AML-193 (cell line): ENCODE measurements at regions not wholly inside any gene's neighbourhood (a gene's known extent, or its start where the extent isn't known, plus 50 kb on each side); places are given as distances from the start of the nearest gene placed in this dataset.

Experiments used
- DNase-seq, 2 experiments: peaks; one replicate each; lab custom pipeline; 2025; lab: John Stamatoyannopoulos, UW

- DNase-seq = no peak
These were observed 176.9 kb upstream of the PRMT6 start for GRCh38 chr1:106879538-106879937.

GRCh38 chr1:106880226-106880625, 176.2 kb upstream of the PRMT6 start:
- no peak for DNase-seq

- no peak for DNase-seq
These were observed 173.3 kb upstream of the PRMT6 start for GRCh38 chr1:106883208-106883607.

- DNase-seq = no peak
These were observed 167.4 kb upstream of the PRMT6 start for GRCh38 chr1:106889059-106889458.

GRCh38 chr1:106889583-106889982, 166.9 kb upstream of the PRMT6 start:
- DNase-seq = no peak

GRCh38 chr1:106897976-106898375, 158.5 kb upstream of the PRMT6 start:
- no peak for DNase-seq

- DNase-seq = no peak
These were observed 156.8 kb upstream of the PRMT6 start for GRCh38 chr1:106899644-106900043.

- DNase-seq = no peak
These were observed 148.7 kb upstream of the PRMT6 start for GRCh38 chr1:106907795-106908194.

- DNase-seq = no peak
These were observed 147.8 kb upstream of the PRMT6 start for GRCh38 chr1:106908689-106909088.

- DNase-seq = no peak
These were observed 145.7 kb upstream of the PRMT6 start for GRCh38 chr1:106910798-106911197.

- DNase-seq = no peak
These were observed 144.3 kb upstream of the PRMT6 start for GRCh38 chr1:106912131-106912530.

- no peak for DNase-seq
These were observed 135.3 kb upstream of the PRMT6 start for GRCh38 chr1:106921186-106921585.

- no peak for DNase-seq
These were observed 132.1 kb upstream of the PRMT6 start for GRCh38 chr1:106924360-106924759.

- no peak for DNase-seq
These were observed 130.7 kb upstream of the PRMT6 start for GRCh38 chr1:106925750-106926149.

- DNase-seq = no peak
These were observed 129.5 kb upstream of the PRMT6 start for GRCh38 chr1:106926803-106927582.

GRCh38 chr1:106937104-106937503, 119.4 kb upstream of the PRMT6 start:
- no peak for DNase-seq

- no peak for DNase-seq
These were observed 111.8 kb upstream of the PRMT6 start for GRCh38 chr1:106944721-106945120.

- no peak for DNase-seq
These were observed 103.7 kb upstream of the PRMT6 start for GRCh38 chr1:106952776-106953175.

- no peak for DNase-seq
These were observed 101.7 kb upstream of the PRMT6 start for GRCh38 chr1:106954661-106955229.

GRCh38 chr1:106956721-106957120, 99.8 kb upstream of the PRMT6 start:
- DNase-seq = no peak

- DNase-seq = no peak
These were observed 98.7 kb upstream of the PRMT6 start for GRCh38 chr1:106957795-106958194.

GRCh38 chr1:106960412-106960811, 96.1 kb upstream of the PRMT6 start:
- no peak for DNase-seq

- no peak for DNase-seq
These were observed 94.8 kb upstream of the PRMT6 start for GRCh38 chr1:106961646-106962045.

GRCh38 chr1:106962591-106962990, 93.9 kb upstream of the PRMT6 start:
- DNase-seq = no peak
